ENCODE measurements at regions not wholly inside any gene's neighbourhood (a gene's known extent, or its start where the extent isn't known, plus 50 kb on each side); places are given as distances from the start of the nearest gene placed in this dataset.

- peak; percentile 6 for DNase-seq (ENCODE audit: low spot score)
- Histone ChIP-seq H3K4me1 (ENCODE audit: insufficient read depth, low read length, poor library complexity, severe bottlenecking) (peaks cover 8% of the 10 kb centered on the region), H3K36me3 (ENCODE audit: insufficient read depth, low read length, poor library complexity, severe bottlenecking) (no peaks in the 10 kb centered on the region), H3K27ac (ENCODE audit: low read depth, low read length, poor library complexity, severe bottlenecking) (no peak overlapping the region), H3K27me3 (replicated peaks; ENCODE audit: insufficient read depth, low read depth, low read length, poor library complexity) (no peaks in the 10 kb centered on the region), H3K9me3 (ENCODE audit: low read depth, low read length, poor library complexity, severe bottlenecking) (no peaks in the 10 kb centered on the region), H3K4me3 (ENCODE audit: low read depth, low read length, poor library complexity, severe bottlenecking) (no peak overlapping the region)
- TF ChIP-seq CTCF (conservative IDR thresholded peaks at IDR 0.05; ENCODE audit: low read depth, low read length) (no peak), EZH2 (IDR thresholded peaks at IDR 0.05; ENCODE audit: borderline replicate concordance, low read depth, low read length, poor library complexity, severe bottlenecking) (no peak)
- ChIA-PET POLR2A (ENCODE audit: low non-redundant PET) (no interaction called here), CTCF (no interaction called here)
- intact Hi-C loops (cut with micrococcal nuclease; ENCODE audit: unreplicated experiment): no loop called here
- no TSS peak for BruUV-seq (replicated peaks)
Measured at GRCh38 chr10:78377356-78377755, 343.7 kb downstream of the RPS24 start.

DNA sequence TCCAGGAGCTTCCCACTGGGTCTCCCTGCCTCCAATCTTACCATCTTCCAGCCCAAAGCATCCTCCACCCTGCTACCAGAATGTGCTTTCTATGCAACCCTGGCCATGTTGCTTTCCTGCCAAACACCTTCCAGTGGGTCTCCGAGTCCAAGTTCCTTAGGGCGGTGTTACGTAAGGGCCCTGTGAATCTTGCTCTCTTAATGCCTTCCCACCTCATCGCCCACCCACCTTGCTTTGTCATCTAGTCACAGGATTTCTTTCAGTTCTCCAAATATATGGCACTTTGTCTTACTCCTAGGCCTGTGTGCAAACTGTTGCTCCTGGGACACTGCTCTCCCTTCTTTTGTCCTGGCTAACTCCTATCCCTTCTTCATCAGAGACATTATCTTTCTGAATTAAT lies 344.5 kb downstream of the RPS24 start:
- POLR2A ChIA-PET (ENCODE audit: low non-redundant PET): no interaction called here

GRCh38 chr10:78381107-78381506 lies 347.4 kb downstream of the RPS24 start:
- no peaks in the 10 kb centered on the region for H3K36me3 ChIP-seq (ENCODE audit: insufficient read depth, low read length, poor library complexity, severe bottlenecking)
- no peak overlapping the region for H3K4me3 ChIP-seq (ENCODE audit: low read depth, low read length, poor library complexity, severe bottlenecking)
- no peak for DNase-seq (ENCODE audit: low spot score)
- POLR2A ChIA-PET (ENCODE audit: low non-redundant PET): no interaction called here
- intact Hi-C loops (cut with micrococcal nuclease; ENCODE audit: unreplicated experiment): no loop called here
- TF ChIP-seq EZH2 (IDR thresholded peaks at IDR 0.05; ENCODE audit: borderline replicate concordance, low read depth, low read length, poor library complexity, severe bottlenecking): no peak
- TF ChIP-seq CTCF (conservative IDR thresholded peaks at IDR 0.05; ENCODE audit: low read depth, low read length): peak; percentile 48
- no peaks in the 10 kb centered on the region for H3K27me3 ChIP-seq (replicated peaks; ENCODE audit: insufficient read depth, low read depth, low read length, poor library complexity)
- H3K4me1 ChIP-seq (ENCODE audit: insufficient read depth, low read length, poor library complexity, severe bottlenecking): peaks cover 8% of the 10 kb centered on the region
- CTCF ChIA-PET: no interaction called here
- no peak overlapping the region for H3K27ac ChIP-seq (ENCODE audit: low read depth, low read length, poor library complexity, severe bottlenecking)
- H3K9me3 ChIP-seq (ENCODE audit: low read depth, low read length, poor library complexity, severe bottlenecking): no peaks in the 10 kb centered on the region
- BruUV-seq (replicated peaks): no TSS peak

More for the DNA sequence above, 344.5 kb downstream of the RPS24 start:
- DNase-seq (ENCODE audit: low spot score): no peak
- H3K4me1 ChIP-seq (ENCODE audit: insufficient read depth, low read length, poor library complexity, severe bottlenecking): peaks cover 8% of the 10 kb centered on the region
- no peaks in the 10 kb centered on the region for H3K9me3 ChIP-seq (ENCODE audit: low read depth, low read length, poor library complexity, severe bottlenecking)
- intact Hi-C loops (cut with micrococcal nuclease; ENCODE audit: unreplicated experiment): no loop called here
- no TSS peak for BruUV-seq (replicated peaks)
- H3K36me3 ChIP-seq (ENCODE audit: insufficient read depth, low read length, poor library complexity, severe bottlenecking): no peaks in the 10 kb centered on the region
- H3K27me3 ChIP-seq (replicated peaks; ENCODE audit: insufficient read depth, low read depth, low read length, poor library complexity): no peaks in the 10 kb centered on the region
- no peak overlapping the region for H3K27ac ChIP-seq (ENCODE audit: low read depth, low read length, poor library complexity, severe bottlenecking)
- no peak overlapping the region for H3K4me3 ChIP-seq (ENCODE audit: low read depth, low read length, poor library complexity, severe bottlenecking)
- CTCF ChIA-PET: no interaction called here
- TF ChIP-seq EZH2 (IDR thresholded peaks at IDR 0.05; ENCODE audit: borderline replicate concordance, low read depth, low read length, poor library complexity, severe bottlenecking) (no peak), CTCF (conservative IDR thresholded peaks at IDR 0.05; ENCODE audit: low read depth, low read length) (no peak)
